PC-3 (cell line): ENCODE measurements at regions not wholly inside any gene's neighbourhood (a gene's known extent, or its start where the extent isn't known, plus 50 kb on each side); places are given as distances from the start of the nearest gene placed in this dataset.

ENCODE experiments used
- ATAC-seq: fragments of 200-7000 bp; cut with Tn5 transposase; 2 replicates; pipeline ENCODE4 v1.9.1; 2020; ENCODE audit warnings: mild to moderate bottlenecking, moderate library complexity
- BruUV-seq: library from RNA; stranded (reverse); fragments of 400-500 nt; replicated peaks from 2 replicates; lab custom pipeline; 2021; lab: Mats Ljungman, UMichigan
- CTCF ChIA-PET: fragments of 300-600 bp; sonication (Branson Sonifier 250); formaldehyde crosslinking; loops from one replicate; lab custom pipeline; 2022; ENCODE audit warnings: antibody characterized with exemption; lab: Charles Lee
- POLR2A ChIA-PET: fragments of 300-600 bp; sonication (Branson Sonifier 250); formaldehyde crosslinking; loops from one replicate; lab custom pipeline; 2022; ENCODE audit warnings: antibody characterized with exemption; ENCODE audit not compliant: unreplicated experiment; lab: Charles Lee
- DNase-seq: peaks from one replicate; pipeline ENCODE4 v3.0.0-alpha.2; 2015
- H2AFZ ChIP-seq: fragments of 300-600 bp; sonication (generic); 2 replicates; pipeline ENCODE4 v1.6.0; 2016; ENCODE audit warnings: antibody characterized with exemption, low read length
- H3F3A ChIP-seq: fragments of 300-600 bp; sonication (generic); one replicate; pipeline ENCODE4 v1.6.0; 2017; ENCODE audit warnings: antibody characterized with exemption, low read length, control low read depth, mild to moderate bottlenecking; ENCODE audit not compliant: unreplicated experiment
- H3K27ac ChIP-seq: fragments of 300-600 bp; sonication (generic); 2 replicates; pipeline ENCODE4 v1.5.1; 2016; ENCODE audit warnings: mild to moderate bottlenecking, low read length
- H3K27me3 ChIP-seq: fragments of 300-600 bp; sonication (generic); 2 replicates; pipeline ENCODE4 v1.6.1; 2016; ENCODE audit warnings: low read length, mixed read lengths
- H3K36me3 ChIP-seq: fragments of 300-600 bp; sonication (generic); 2 replicates; pipeline ENCODE4 v1.6.1; 2016; ENCODE audit warnings: low read depth, mixed run types, low read length, mixed read lengths
- H3K4me1 ChIP-seq: fragments of 300-600 bp; sonication (generic); 2 replicates; pipeline ENCODE4 v1.5.1; 2016; ENCODE audit warnings: low read length; ENCODE audit not compliant: insufficient read depth
- H3K4me2 ChIP-seq: fragments of 300-600 bp; sonication (generic); 2 replicates; pipeline ENCODE4 v1.6.0; 2016; ENCODE audit warnings: low read length
- H3K4me3 ChIP-seq: fragments of 300-600 bp; sonication (generic); 2 replicates; pipeline ENCODE4 v1.5.1; 2016; ENCODE audit warnings: mild to moderate bottlenecking, low read length, mixed read lengths
- H3K79me2 ChIP-seq: fragments of 300-600 bp; sonication (generic); 2 replicates; pipeline ENCODE4 v1.6.1; 2017; ENCODE audit warnings: low read length, mixed read lengths
- H3K9ac ChIP-seq: fragments of 300-600 bp; sonication (generic); 2 replicates; pipeline ENCODE4 v1.6.0; 2016; ENCODE audit warnings: mild to moderate bottlenecking, low read length
- H3K9me2 ChIP-seq: fragments of 300-600 bp; sonication (generic); replicated peaks from 2 replicates; pipeline ENCODE4 v1.6.1; 2016; ENCODE audit warnings: mixed run types, low read length, mixed read lengths
- H3K9me3 ChIP-seq: fragments of 300-600 bp; sonication (generic); 2 replicates; pipeline ENCODE4 v1.6.1; 2016; ENCODE audit warnings: low read length, mixed read lengths
- H4K20me1 ChIP-seq: fragments of 300-600 bp; sonication (generic); 2 replicates; pipeline ENCODE4 v1.6.1; 2016; ENCODE audit warnings: low read length, mixed read lengths
- CTCF ChIP-seq: fragments of 300-600 bp; sonication (generic); conservative IDR thresholded peaks from 2 replicates; pipeline ENCODE4 v1.5.1; 2017; ENCODE audit warnings: antibody characterized with exemption, low read depth, mild to moderate bottlenecking, low read length
- EZH2 ChIP-seq: fragments of 300-600 bp; sonication (generic); IDR thresholded peaks from one replicate; pipeline ENCODE4 v1.6.1; 2017; ENCODE audit warnings: antibody characterized with exemption, mild to moderate bottlenecking, low read length; ENCODE audit not compliant: unreplicated experiment
- EZH2phosphoT487 ChIP-seq: fragments of 300-600 bp; sonication (generic); IDR thresholded peaks from 2 replicates; pipeline ENCODE4 v1.6.1; 2018; ENCODE audit warnings: mild to moderate bottlenecking, antibody characterized with exemption, low read length, borderline replicate concordance
- intact Hi-C: fragments of 100-400 bp; cut with micrococcal nuclease; formaldehyde crosslinking; loops from 2 replicates; pipeline ENCODE4 v1.9.0; 2023

- Histone ChIP-seq H3K36me3 (no peaks in the 10 kb centered on the region), H3F3A (no peaks in the 10 kb centered on the region), H4K20me1 (no peaks in the 10 kb centered on the region), H3K9me2 (no peaks in the 10 kb centered on the region), H3K4me1 (no peaks in the 10 kb centered on the region), H3K9ac (no peak overlapping the region), H3K79me2 (no peaks in the 10 kb centered on the region), H3K27ac (no peak overlapping the region), H3K4me3 (no peak overlapping the region), H2AFZ (no peak overlapping the region), H3K4me2 (no peak overlapping the region), H3K9me3 (no peaks in the 10 kb centered on the region), H3K27me3 (no peaks in the 10 kb centered on the region)
- TF ChIP-seq CTCF, result no peak
- no peak for TF ChIP-seq EZH2
- no peak for TF ChIP-seq EZH2phosphoT487
- intact Hi-C loops, result no loop called here
- ATAC-seq (no peak), DNase-seq (no peak)
- ChIA-PET POLR2A (no interaction called here), CTCF (no interaction called here)
- BruUV-seq, result no TSS peak
Measured at GRCh38 chr5:145708169-145708568, 127.0 kb downstream of the PRELID2 start.

GRCh38 chr5:145704724-145705123 is 130.4 kb downstream of the PRELID2 start:
- H3K9me3 ChIP-seq, result no peaks in the 10 kb centered on the region
- ChIA-PET POLR2A (no interaction called here), CTCF (interaction anchor here (0.6 to 1.2 kb wide), 2 partner anchors 182 to 258 kb away, joined by 4 to 6 read pairs; no protein-coding TSS in a partner anchor)
- no peaks in the 10 kb centered on the region for H3K27me3 ChIP-seq
- H3K9ac ChIP-seq, result no peak overlapping the region
- no peaks in the 10 kb centered on the region for H4K20me1 ChIP-seq
- H3K36me3 ChIP-seq, result no peaks in the 10 kb centered on the region
- DNase-seq, result no peak
- H3K9me2 ChIP-seq, result no peaks in the 10 kb centered on the region
- H3K4me2 ChIP-seq, result no peak overlapping the region
- H3K79me2 ChIP-seq, result no peaks in the 10 kb centered on the region
- BruUV-seq, result no TSS peak
- H3F3A ChIP-seq, result no peaks in the 10 kb centered on the region
- no peak for ATAC-seq
- TF ChIP-seq EZH2phosphoT487 (no peak), EZH2 (no peak), CTCF (no peak)
- H3K4me1 ChIP-seq, result no peaks in the 10 kb centered on the region
- H3K4me3 ChIP-seq, result no peak overlapping the region
- H2AFZ ChIP-seq, result no peak overlapping the region
- no peak overlapping the region for H3K27ac ChIP-seq
- intact Hi-C loops, result no loop called here

- no peak overlapping the region for H3K4me3 ChIP-seq
- H3K27ac ChIP-seq, result no peak overlapping the region
- H2AFZ ChIP-seq, result no peak overlapping the region
- no peaks in the 10 kb centered on the region for H3K4me1 ChIP-seq
- no peaks in the 10 kb centered on the region for H3K9me2 ChIP-seq
- no peak for ATAC-seq
- H3K36me3 ChIP-seq, result no peaks in the 10 kb centered on the region
- H3K27me3 ChIP-seq, result no peaks in the 10 kb centered on the region
- no peak overlapping the region for H3K4me2 ChIP-seq
- POLR2A ChIA-PET, result no interaction called here
- no peaks in the 10 kb centered on the region for H3K9me3 ChIP-seq
- no peaks in the 10 kb centered on the region for H4K20me1 ChIP-seq
- CTCF ChIA-PET, result no interaction called here
- DNase-seq, result no peak
- no peaks in the 10 kb centered on the region for H3K79me2 ChIP-seq
- BruUV-seq, result no TSS peak
- TF ChIP-seq EZH2 (no peak), EZH2phosphoT487 (no peak), CTCF (no peak)
- no peaks in the 10 kb centered on the region for H3F3A ChIP-seq
- intact Hi-C loops, result no loop called here
- H3K9ac ChIP-seq, result no peak overlapping the region
Measured at GRCh38 chr5:145703856-145704255, 131.3 kb downstream of the PRELID2 start.
